Testis (tissue), 2 donors: ENCODE measurements at regions not wholly inside any gene's neighbourhood (a gene's known extent, or its start where the extent isn't known, plus 50 kb on each side); places are given as distances from the start of the nearest gene placed in this dataset.

Experiments used
- CTCF ChIP-seq, 3 experiments: fragments of 450-650 bp in 2 of 3; fragments of 200-600 bp in 1 of 3; sonication (generic) in 1 of 3; IDR thresholded peaks; one replicate each; pipeline ENCODE4 v1.5.1; 2016 to 2019; ENCODE audit warnings: antibody characterized with exemption in 3 of 3, mild to moderate bottlenecking in 2 of 3, moderate library complexity in 1 of 3
- POLR2A ChIP-seq: fragments of 450-650 bp; IDR thresholded peaks from one replicate; pipeline ENCODE4 v1.6.1; 2017; ENCODE audit warnings: antibody characterized with exemption, mild to moderate bottlenecking, moderate library complexity

- TF ChIP-seq CTCF (IDR thresholded peaks at IDR 0.05) (no peak), POLR2A (no peak)
These were observed 503.8 kb upstream of the MARCKS start for GRCh38 chr6:113353392-113353791.
